Thymus (tissue), 11 donors: ENCODE measurements at regions not wholly inside any gene's neighbourhood (a gene's known extent, or its start where the extent isn't known, plus 50 kb on each side); places are given as distances from the start of the nearest gene placed in this dataset.

Source experiments
- DNase-seq, 9 donors: peaks; one replicate each; pipeline ENCODE4 v3.0.0-alpha.2; 2013; ENCODE audit warnings: low spot score in 9 of 9, low read depth in 6 of 9, missing footprints in 1 of 9
- H3K27ac ChIP-seq, 2 donors: one replicate each; pipeline ENCODE4 v1.5.1; 2013; ENCODE audit warnings: control low read depth in 1 of 2, low read depth in 1 of 2, low read length in 1 of 2, mild to moderate bottlenecking in 1 of 2, moderate library complexity in 1 of 2
- H3K27me3 ChIP-seq, 2 donors: one replicate each; pipeline ENCODE4 v1.5.1; 2013; ENCODE audit warnings: low read length in 1 of 2; ENCODE audit not compliant: control insufficient read depth in 2 of 2, insufficient read depth in 1 of 2
- H3K36me3 ChIP-seq, 2 donors: one replicate each; pipeline ENCODE4 v1.5.1; 2013; ENCODE audit warnings: low read length in 1 of 2, mild to moderate bottlenecking in 1 of 2, moderate library complexity in 1 of 2; ENCODE audit not compliant: control insufficient read depth in 2 of 2, insufficient read depth in 2 of 2
- H3K4me1 ChIP-seq, 2 donors: one replicate each; pipeline ENCODE4 v1.5.1; 2013; ENCODE audit warnings: low read length in 2 of 2; ENCODE audit not compliant: control insufficient read depth in 2 of 2, insufficient read depth in 2 of 2
- H3K4me3 ChIP-seq, 2 donors: one replicate each; pipeline ENCODE4 v1.5.1; 2013; ENCODE audit warnings: low read length in 2 of 2, control low read depth in 1 of 2, mild to moderate bottlenecking in 1 of 2
- H3K9me3 ChIP-seq, 2 donors: one replicate each; pipeline ENCODE4 v1.5.1; 2013; ENCODE audit warnings: low read length in 1 of 2, mild to moderate bottlenecking in 1 of 2; ENCODE audit not compliant: control insufficient read depth in 2 of 2, insufficient read depth in 1 of 2
- whole genome bisulfite sequencing: extraction: QIAGEN DNeasy Blood & Tissue Kit; methylation state at CpG from one replicate; pipeline ENCODE4 v1.1.7; 2013; 5-methylcytosine and 5-hydroxymethylcytosine counted together
- donor health status: healthy.

GRCh38 chr11:134580610-134580975 lies 168.6 kb upstream of the B3GAT1 start:
- Histone ChIP-seq H3K9me3 (no peaks in the 10 kb centered on the region), H3K4me1 (peaks cover 0 to 2% of the 10 kb centered on the region in 2 donors), H3K27ac (no peak overlapping the region), H3K27me3 (peaks cover 0 to 7% of the 10 kb centered on the region in 2 donors), H3K4me3 (no peak overlapping the region), H3K36me3 (no peaks in the 10 kb centered on the region)
- DNase-seq, result no peak
- 96% methylated on average over 8 of the region's 8 CpGs for WGBS

- no peaks in the 10 kb centered on the region for H3K9me3 ChIP-seq
- peaks cover 0 to 7% of the 10 kb centered on the region in 2 donors for H3K27me3 ChIP-seq
- WGBS, result 72% methylated on average over 16 of the region's 16 CpGs
- H3K36me3 ChIP-seq, result no peaks in the 10 kb centered on the region
- no peak overlapping the region for H3K4me3 ChIP-seq
- H3K4me1 ChIP-seq, result peaks cover 0 to 2% of the 10 kb centered on the region in 2 donors
- no peak for DNase-seq
- no peak overlapping the region for H3K27ac ChIP-seq
Observed at GRCh38 chr11:134579724-134580609, 167.9 kb upstream of the B3GAT1 start.

- Histone ChIP-seq H3K4me3 (no peak overlapping the region), H3K27ac (no peak overlapping the region), H3K27me3 (peaks cover 0 to 4% of the 10 kb centered on the region in 2 donors), H3K9me3 (no peaks in the 10 kb centered on the region), H3K36me3 (no peaks in the 10 kb centered on the region), H3K4me1 (no peaks in the 10 kb centered on the region)
- no peak for DNase-seq
- WGBS, result 84% methylated on average over 22 of the region's 22 CpGs
Observed at GRCh38 chr11:134578807-134579723, 167.0 kb upstream of the B3GAT1 start.

GRCh38 chr11:134577751-134578395 lies 165.8 kb upstream of the B3GAT1 start:
- DNase-seq, result no peak
- Histone ChIP-seq H3K9me3 (no peaks in the 10 kb centered on the region), H3K36me3 (no peaks in the 10 kb centered on the region), H3K27me3 (no peaks in the 10 kb centered on the region), H3K4me1 (no peaks in the 10 kb centered on the region), H3K27ac (no peak overlapping the region), H3K4me3 (no peak overlapping the region)
- WGBS, result 88% methylated on average over 13 of the region's 13 CpGs

GRCh38 chr11:134576721-134577171 lies 164.7 kb upstream of the B3GAT1 start:
- H3K27me3 ChIP-seq, result no peaks in the 10 kb centered on the region
- H3K36me3 ChIP-seq, result no peaks in the 10 kb centered on the region
- no peaks in the 10 kb centered on the region for H3K9me3 ChIP-seq
- WGBS, result 93% methylated on average over 8 of the region's 8 CpGs
- no peak for DNase-seq
- H3K4me1 ChIP-seq, result no peaks in the 10 kb centered on the region
- H3K4me3 ChIP-seq, result no peak overlapping the region
- H3K27ac ChIP-seq, result no peak overlapping the region

- WGBS, result 94% methylated on average over 9 of the region's 9 CpGs
- Histone ChIP-seq H3K36me3 (no peaks in the 10 kb centered on the region), H3K27me3 (no peaks in the 10 kb centered on the region), H3K4me3 (no peak overlapping the region), H3K9me3 (no peaks in the 10 kb centered on the region), H3K4me1 (no peaks in the 10 kb centered on the region), H3K27ac (no peak overlapping the region)
- no peak for DNase-seq
Observed at GRCh38 chr11:134576286-134576685, 164.2 kb upstream of the B3GAT1 start.

GRCh38 chr11:134575504-134576230 lies 163.6 kb upstream of the B3GAT1 start:
- Histone ChIP-seq H3K27me3 (no peaks in the 10 kb centered on the region), H3K27ac (no peak overlapping the region), H3K4me3 (no peak overlapping the region), H3K4me1 (no peaks in the 10 kb centered on the region), H3K36me3 (no peaks in the 10 kb centered on the region), H3K9me3 (no peaks in the 10 kb centered on the region)
- 89% methylated on average over 16 of the region's 16 CpGs for WGBS
- no peak for DNase-seq

GRCh38 chr11:134574947-134575346 lies 162.9 kb upstream of the B3GAT1 start:
- H3K9me3 ChIP-seq, result no peaks in the 10 kb centered on the region
- no peaks in the 10 kb centered on the region for H3K27me3 ChIP-seq
- 95% methylated on average over 8 of the region's 8 CpGs for WGBS
- H3K4me1 ChIP-seq, result no peaks in the 10 kb centered on the region
- H3K27ac ChIP-seq, result no peak overlapping the region
- H3K36me3 ChIP-seq, result no peaks in the 10 kb centered on the region
- H3K4me3 ChIP-seq, result no peak overlapping the region
- no peak for DNase-seq
